ENCODE measurements at regions not wholly inside any gene's neighbourhood (a gene's known extent, or its start where the extent isn't known, plus 50 kb on each side); places are given as distances from the start of the nearest gene placed in this dataset.

GRCh38 chr2:180374502-180375281 lies 367.6 kb upstream of the CWC22 start:
- TF ChIP-seq CTCF (conservative IDR thresholded peaks at IDR 0.05; ENCODE audit: low read depth, low read length) (no peak), EZH2 (IDR thresholded peaks at IDR 0.05; ENCODE audit: borderline replicate concordance, low read depth, low read length, poor library complexity, severe bottlenecking) (no peak)

Data from A673 (cell line).